A673 (cell line): ENCODE measurements at regions not wholly inside any gene's neighbourhood (a gene's known extent, or its start where the extent isn't known, plus 50 kb on each side); places are given as distances from the start of the nearest gene placed in this dataset.
A peak's percentile ranks its signal among the peaks of the same experiment; 100 is the strongest.
"Not testable (repeated sequence)": the region's sequence is repeated elsewhere in the genome, so short reads cannot be mapped to it uniquely, and the experiment has no call there.

Experiments used
- BruUV-seq: library from RNA; stranded (reverse); fragments of 400-500 nt; replicated peaks from 2 replicates; lab custom pipeline; 2021; lab: Mats Ljungman, UMichigan
- CTCF ChIA-PET: fragments of 300-600 bp; sonication (Branson Sonifier 250); formaldehyde crosslinking; loops from one replicate; lab custom pipeline; 2022; ENCODE audit warnings: antibody characterized with exemption; lab: Charles Lee
- POLR2A ChIA-PET: fragments of 300-600 bp; sonication (Branson Sonifier 250); formaldehyde crosslinking; loops from one replicate; lab custom pipeline; 2022; ENCODE audit warnings: antibody characterized with exemption; ENCODE audit not compliant: low non-redundant PET; lab: Charles Lee
- DNase-seq: peaks from one replicate; pipeline ENCODE4 v3.0.0-alpha.2; 2015; ENCODE audit warnings: low spot score
- H3K27ac ChIP-seq: fragments of 200-600 bp; sonication (generic); 2 replicates; pipeline ENCODE4 v1.5.1; 2016; ENCODE audit warnings: mixed run types, low read depth, mild to moderate bottlenecking, mixed read lengths, antibody characterized with exemption, low read length; ENCODE audit not compliant: poor library complexity, severe bottlenecking
- H3K27me3 ChIP-seq: fragments of 200-600 bp; sonication (generic); replicated peaks from 2 replicates; pipeline ENCODE4 v1.6.1; 2017; ENCODE audit warnings: mixed run types, low read depth, mild to moderate bottlenecking, mixed read lengths, antibody characterized with exemption, low read length; ENCODE audit not compliant: insufficient read depth, poor library complexity
- H3K36me3 ChIP-seq: fragments of 200-600 bp; sonication (generic); 2 replicates; pipeline ENCODE4 v1.6.1; 2016; ENCODE audit warnings: mixed run types, mild to moderate bottlenecking, mixed read lengths, antibody characterized with exemption, low read length; ENCODE audit not compliant: insufficient read depth, poor library complexity, severe bottlenecking
- H3K4me1 ChIP-seq: fragments of 200-600 bp; sonication (generic); 2 replicates; pipeline ENCODE4 v1.6.1; 2017; ENCODE audit warnings: mixed run types, mild to moderate bottlenecking, mixed read lengths, antibody characterized with exemption, low read length; ENCODE audit not compliant: insufficient read depth, poor library complexity, severe bottlenecking
- H3K4me3 ChIP-seq: fragments of 200-600 bp; sonication (generic); 2 replicates; pipeline ENCODE4 v1.5.1; 2016; ENCODE audit warnings: low read depth, mixed run types, mild to moderate bottlenecking, mixed read lengths, low read length; ENCODE audit not compliant: poor library complexity, severe bottlenecking
- H3K9me3 ChIP-seq: fragments of 200-600 bp; sonication (generic); 2 replicates; pipeline ENCODE4 v1.6.1; 2016; ENCODE audit warnings: mixed run types, low read depth, mild to moderate bottlenecking, mixed read lengths, antibody characterized with exemption, low read length; ENCODE audit not compliant: poor library complexity, severe bottlenecking
- CTCF ChIP-seq: fragments of 300-800, 200-600 bp; sonication (generic); conservative IDR thresholded peaks from 2 replicates; pipeline ENCODE4 v1.5.1; 2017; ENCODE audit warnings: low read depth, mild to moderate bottlenecking, antibody characterized with exemption, low read length, moderate library complexity, mixed read lengths
- EZH2 ChIP-seq: fragments of 200-600 bp; sonication (generic); IDR thresholded peaks from 2 replicates; pipeline ENCODE4 v1.6.1; 2017; ENCODE audit warnings: borderline replicate concordance, low read depth, mild to moderate bottlenecking, mixed read lengths, antibody characterized with exemption, low read length; ENCODE audit not compliant: poor library complexity, severe bottlenecking
- intact Hi-C: fragments of 100-400 bp; cut with micrococcal nuclease; formaldehyde crosslinking; loops from one replicate; pipeline ENCODE4 v1.10.0; 2022; ENCODE audit not compliant: unreplicated experiment

GRCh38 chr10:32190890-32191491, 134.8 kb upstream of the KIF5B start:
- intact Hi-C loops, result loop anchor here (10.0 kb wide), 1 partner anchor 154 kb away; the partner anchor contains the start of gene EPC1
- no peak overlapping the region for H3K4me3 ChIP-seq
- no peaks in the 10 kb centered on the region for H3K27me3 ChIP-seq
- H3K9me3 ChIP-seq, result no peaks in the 10 kb centered on the region
- POLR2A ChIA-PET, result no interaction called here
- no peaks in the 10 kb centered on the region for H3K4me1 ChIP-seq
- no peaks in the 10 kb centered on the region for H3K36me3 ChIP-seq
- BruUV-seq, result no TSS peak
- TF ChIP-seq EZH2, result no peak
- peak; percentile 80 for TF ChIP-seq CTCF
- DNase-seq, result peak; percentile 64
- CTCF ChIA-PET, result interaction anchor here (0.8 kb wide), 1 partner anchor 12 kb away, joined by 3 read pairs; no protein-coding TSS in a partner anchor
- H3K27ac ChIP-seq, result no peak overlapping the region

GRCh38 chr10:32189400-32190084, 133.3 kb upstream of the KIF5B start:
- TF ChIP-seq CTCF (no peak; the same call in 1 of the 2 replicates), EZH2 (no peak)
- Histone ChIP-seq H3K36me3 (no peaks in the 10 kb centered on the region), H3K27ac (no peak overlapping the region), H3K27me3 (no peaks in the 10 kb centered on the region), H3K4me1 (no peaks in the 10 kb centered on the region), H3K4me3 (no peak overlapping the region), H3K9me3 (no peaks in the 10 kb centered on the region)
- DNase-seq, result peak; percentile 61
- intact Hi-C loops, result loop anchor here (10.0 kb wide), 1 partner anchor 155 kb away; the partner anchor contains the start of gene EPC1
- ChIA-PET CTCF (interaction anchor here (0.7 to 1.1 kb wide), 2 partner anchors 21 to 157 kb away, joined by 4 to 5 read pairs; no protein-coding TSS in a partner anchor), POLR2A (no interaction called here)
- BruUV-seq, result no TSS peak

- H3K9me3 ChIP-seq, H3K27me3 ChIP-seq, DNase-seq, CTCF ChIA-PET, H3K36me3 ChIP-seq, H3K4me1 ChIP-seq, BruUV-seq, H3K4me3 ChIP-seq, intact Hi-C loops, POLR2A ChIA-PET, H3K27ac ChIP-seq: not testable (repeated sequence)
Observed at GRCh38 chr10:32188601-32189000, 132.4 kb upstream of the KIF5B start.
